Body of pancreas (tissue), 4 donors: ENCODE measurements at regions not wholly inside any gene's neighbourhood (a gene's known extent, or its start where the extent isn't known, plus 50 kb on each side); places are given as distances from the start of the nearest gene placed in this dataset.

Experiments
- POLR2A ChIP-seq, 3 donors: fragments of 450-650 bp; IDR thresholded peaks; one replicate each; pipeline ENCODE4 v1.6.1; 2016; ENCODE audit warnings: antibody characterized with exemption in 3 of 3, mild to moderate bottlenecking in 2 of 3
- TF ChIP-seq, protein P1 (sequence below), 7 experiments: fragments of 450-650 bp in 4 of 7; fragments of 200-600 bp in 3 of 7; sonication (generic) in 3 of 7; IDR thresholded peaks; one replicate each; pipeline ENCODE4 v1.5.1; 2016 to 2019; ENCODE audit warnings: antibody characterized with exemption in 7 of 7

DNA sequence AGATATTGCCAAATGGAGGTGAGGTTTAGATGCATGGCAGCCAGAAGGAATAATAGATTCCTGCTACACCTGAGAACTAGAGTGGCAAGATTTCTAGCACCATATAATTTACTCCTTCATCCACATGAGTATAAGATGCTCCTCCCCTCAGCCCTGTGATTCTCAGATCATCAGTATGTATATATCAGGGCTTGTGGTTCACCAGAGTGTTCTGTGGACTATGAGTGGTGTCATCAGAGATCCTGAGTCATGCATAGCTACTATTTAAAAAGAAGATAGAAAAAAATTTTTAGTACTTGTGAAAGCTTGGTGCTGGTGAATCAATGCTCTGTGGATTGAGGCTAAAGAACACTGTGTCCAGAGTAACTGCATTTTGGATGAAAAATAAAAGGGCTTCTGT lies 285.9 kb downstream of the BMP4 start:
- TF ChIP-seq, protein P1, sequence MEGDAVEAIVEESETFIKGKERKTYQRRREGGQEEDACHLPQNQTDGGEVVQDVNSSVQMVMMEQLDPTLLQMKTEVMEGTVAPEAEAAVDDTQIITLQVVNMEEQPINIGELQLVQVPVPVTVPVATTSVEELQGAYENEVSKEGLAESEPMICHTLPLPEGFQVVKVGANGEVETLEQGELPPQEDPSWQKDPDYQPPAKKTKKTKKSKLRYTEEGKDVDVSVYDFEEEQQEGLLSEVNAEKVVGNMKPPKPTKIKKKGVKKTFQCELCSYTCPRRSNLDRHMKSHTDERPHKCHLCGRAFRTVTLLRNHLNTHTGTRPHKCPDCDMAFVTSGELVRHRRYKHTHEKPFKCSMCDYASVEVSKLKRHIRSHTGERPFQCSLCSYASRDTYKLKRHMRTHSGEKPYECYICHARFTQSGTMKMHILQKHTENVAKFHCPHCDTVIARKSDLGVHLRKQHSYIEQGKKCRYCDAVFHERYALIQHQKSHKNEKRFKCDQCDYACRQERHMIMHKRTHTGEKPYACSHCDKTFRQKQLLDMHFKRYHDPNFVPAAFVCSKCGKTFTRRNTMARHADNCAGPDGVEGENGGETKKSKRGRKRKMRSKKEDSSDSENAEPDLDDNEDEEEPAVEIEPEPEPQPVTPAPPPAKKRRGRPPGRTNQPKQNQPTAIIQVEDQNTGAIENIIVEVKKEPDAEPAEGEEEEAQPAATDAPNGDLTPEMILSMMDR (IDR thresholded peaks at IDR 0.05): no peak
- no peak for TF ChIP-seq POLR2A (IDR thresholded peaks at IDR 0.05)
